Stimulated activated naive CD8-positive, alpha-beta T cell treated with anti-CD3 and anti-CD28 coated beads, Interleukin-15, Interleukin-2, amounts not matched to agents 100 ng/mL and 50 ng/mL, for 24 hours (primary cell): ENCODE measurements at regions not wholly inside any gene's neighbourhood (a gene's known extent, or its start where the extent isn't known, plus 50 kb on each side); places are given as distances from the start of the nearest gene placed in this dataset.
"Not testable (repeated sequence)": the region's sequence is repeated elsewhere in the genome, so short reads cannot be mapped to it uniquely, and the experiment has no call there.

Experiments
- H3K27ac Mint-ChIP-seq: one replicate; pipeline ENCODE4 v1.8.0; 2021; ENCODE audit warnings: mild to moderate bottlenecking, mixed read lengths
- H3K27me3 Mint-ChIP-seq: one replicate; pipeline ENCODE4 v1.8.0; 2021; ENCODE audit warnings: mixed read lengths
- H3K36me3 Mint-ChIP-seq: one replicate; pipeline ENCODE4 v1.8.0; 2021; ENCODE audit warnings: low read depth, mixed read lengths
- H3K4me1 Mint-ChIP-seq: one replicate; pipeline ENCODE4 v1.8.0; 2021; ENCODE audit warnings: low read depth, mixed read lengths
- H3K4me3 Mint-ChIP-seq: one replicate; pipeline ENCODE4 v1.8.0; 2021; ENCODE audit warnings: mild to moderate bottlenecking, mixed read lengths
- H3K9me3 Mint-ChIP-seq: one replicate; pipeline ENCODE4 v1.8.0; 2021; ENCODE audit warnings: mixed read lengths

DNA sequence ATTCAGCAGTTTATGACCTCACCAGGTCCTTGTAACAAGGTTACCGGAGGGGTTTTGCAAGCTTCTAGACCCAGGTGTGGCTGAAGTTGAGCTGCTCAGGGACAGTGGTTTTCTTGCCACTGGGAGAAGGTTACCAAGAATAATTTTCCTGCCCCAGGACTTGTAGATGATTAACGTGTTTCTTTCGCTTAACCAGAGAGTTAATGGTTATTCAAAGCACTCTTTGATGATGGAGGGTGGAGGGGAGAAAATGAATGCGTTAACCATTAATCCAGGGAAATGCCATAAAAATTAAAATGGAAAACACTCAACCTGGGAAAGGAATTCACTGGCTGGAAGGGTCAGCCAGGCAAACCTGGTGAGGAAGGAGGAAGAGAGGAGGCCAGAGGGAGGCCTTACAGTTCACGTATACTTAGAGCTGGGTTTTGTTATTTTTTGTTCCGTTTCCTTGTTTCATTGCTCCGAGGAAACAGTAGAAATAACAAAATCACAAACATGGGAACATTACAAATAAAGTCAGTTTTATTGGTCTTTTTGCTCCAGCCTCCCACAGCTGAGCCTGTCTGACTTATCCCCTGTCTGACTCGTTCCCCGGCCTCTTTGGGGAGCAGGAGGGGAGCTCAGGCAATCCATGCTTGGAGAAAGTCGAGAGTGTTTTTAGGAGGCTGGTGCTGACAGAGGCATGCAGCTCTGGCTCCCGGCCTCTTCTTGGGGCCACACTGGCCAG is 207.5 kb upstream of the IRF2BP2 start:
- not testable (repeated sequence) for H3K36me3 Mint-ChIP-seq, H3K9me3 Mint-ChIP-seq, H3K27ac Mint-ChIP-seq, H3K27me3 Mint-ChIP-seq, H3K4me1 Mint-ChIP-seq, H3K4me3 Mint-ChIP-seq

GRCh38 chr1:234816864-234817263 is 206.9 kb upstream of the IRF2BP2 start:
- not testable (repeated sequence) for H3K9me3 Mint-ChIP-seq, H3K4me1 Mint-ChIP-seq, H3K27ac Mint-ChIP-seq, H3K4me3 Mint-ChIP-seq, H3K27me3 Mint-ChIP-seq, H3K36me3 Mint-ChIP-seq

GRCh38 chr1:234816186-234816851 is 206.3 kb upstream of the IRF2BP2 start:
- not testable (repeated sequence) for H3K9me3 Mint-ChIP-seq, H3K4me3 Mint-ChIP-seq, H3K4me1 Mint-ChIP-seq, H3K36me3 Mint-ChIP-seq, H3K27me3 Mint-ChIP-seq, H3K27ac Mint-ChIP-seq

DNA sequence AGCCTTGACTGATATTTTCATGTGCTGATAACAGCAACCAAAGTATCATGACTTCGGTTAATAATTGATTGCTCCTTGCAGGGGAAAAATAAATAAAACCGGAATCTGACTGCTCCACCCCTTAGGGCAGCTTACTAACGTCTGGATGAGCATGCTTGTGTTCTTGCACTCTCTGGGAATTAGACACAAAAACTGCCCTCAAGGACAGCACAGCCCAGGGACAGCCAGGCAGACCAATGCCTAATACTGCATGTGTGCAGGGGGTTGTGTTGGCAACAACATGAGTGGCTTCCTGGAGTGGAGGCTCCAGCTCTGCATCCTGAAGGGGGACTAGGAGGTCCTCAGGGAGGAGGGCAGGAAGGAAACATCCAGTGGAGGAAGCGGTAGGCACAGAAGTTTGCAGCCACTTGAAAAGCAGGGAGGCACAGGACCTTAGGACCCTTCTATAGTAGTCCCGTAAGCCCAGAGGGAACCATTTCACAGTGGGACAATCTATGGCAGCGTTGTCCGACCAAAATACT is 205.4 kb upstream of the IRF2BP2 start:
- not testable (repeated sequence) for H3K9me3 Mint-ChIP-seq, H3K27me3 Mint-ChIP-seq, H3K27ac Mint-ChIP-seq, H3K36me3 Mint-ChIP-seq, H3K4me1 Mint-ChIP-seq, H3K4me3 Mint-ChIP-seq

DNA sequence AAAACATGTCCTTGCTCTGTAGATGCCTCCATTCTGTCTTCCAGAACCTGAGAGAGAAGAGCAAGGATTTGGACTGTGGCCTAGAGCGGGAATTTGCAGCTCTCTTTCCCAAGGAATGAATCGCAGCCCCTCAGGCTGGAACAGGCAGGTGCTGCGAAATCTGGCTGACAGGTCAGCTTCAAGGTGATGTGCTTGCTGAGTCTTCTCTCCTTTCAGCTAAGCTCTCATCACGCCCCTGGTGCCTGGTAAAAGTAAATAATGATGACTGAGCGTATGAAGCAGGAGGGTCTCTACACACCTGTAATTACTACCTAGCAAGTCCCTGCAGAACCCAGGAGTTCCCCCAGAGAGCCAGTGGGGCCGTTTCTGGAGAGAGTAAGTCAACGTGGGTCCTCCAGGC is 204.3 kb upstream of the IRF2BP2 start:
- not testable (repeated sequence) for H3K27me3 Mint-ChIP-seq, H3K4me1 Mint-ChIP-seq, H3K36me3 Mint-ChIP-seq, H3K9me3 Mint-ChIP-seq, H3K4me3 Mint-ChIP-seq, H3K27ac Mint-ChIP-seq

DNA sequence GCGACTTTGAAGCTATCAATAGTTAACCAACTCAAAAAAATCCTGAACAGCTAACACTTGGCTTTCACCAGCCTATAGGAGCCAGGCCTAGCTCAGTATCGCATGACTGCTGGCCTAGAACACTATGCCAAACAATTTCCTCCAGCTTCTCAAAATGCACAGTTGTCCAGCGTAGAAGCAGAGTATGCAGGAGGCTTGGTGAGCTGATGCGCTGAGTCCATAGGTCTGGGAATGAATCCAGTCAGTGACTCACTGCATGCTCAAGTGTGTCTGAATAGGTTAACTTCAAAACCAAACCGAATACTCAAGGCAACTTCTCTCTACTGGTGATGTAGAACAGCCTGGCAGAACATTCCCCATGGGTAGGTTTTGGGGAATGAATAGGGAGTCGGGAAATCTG is 201.8 kb upstream of the IRF2BP2 start:
- not testable (repeated sequence) for H3K27me3 Mint-ChIP-seq, H3K4me1 Mint-ChIP-seq

DNA sequence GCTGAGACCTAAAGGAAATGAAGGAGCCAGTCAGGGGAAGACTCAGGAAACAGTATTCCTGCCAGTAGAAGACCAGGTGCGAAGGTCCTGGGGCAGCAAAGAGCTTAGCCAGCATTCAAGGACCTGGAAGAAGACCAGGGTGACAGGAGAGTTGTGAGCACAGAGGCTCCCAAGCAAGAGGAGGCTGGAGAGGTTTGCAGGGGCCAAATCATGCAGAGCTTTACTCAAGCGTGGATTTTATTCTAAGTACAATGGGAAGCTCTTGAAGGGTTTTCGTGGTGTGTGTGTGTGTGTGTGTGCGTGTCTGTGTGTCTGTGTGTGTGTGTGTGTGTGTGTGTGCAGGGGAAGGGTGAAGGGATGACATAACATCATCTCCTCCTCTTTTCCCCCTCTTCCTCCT is 200.7 kb upstream of the IRF2BP2 start:
- not testable (repeated sequence) for H3K9me3 Mint-ChIP-seq, H3K27me3 Mint-ChIP-seq, H3K4me3 Mint-ChIP-seq, H3K27ac Mint-ChIP-seq, H3K36me3 Mint-ChIP-seq, H3K4me1 Mint-ChIP-seq

More for the DNA sequence above, 201.8 kb upstream of the IRF2BP2 start:
- H3K27ac Mint-ChIP-seq, H3K36me3 Mint-ChIP-seq, H3K9me3 Mint-ChIP-seq, H3K4me3 Mint-ChIP-seq: not testable (repeated sequence)

GRCh38 chr1:234809854-234810245 is 199.9 kb upstream of the IRF2BP2 start:
- not testable (repeated sequence) for H3K27ac Mint-ChIP-seq, H3K36me3 Mint-ChIP-seq, H3K9me3 Mint-ChIP-seq, H3K4me1 Mint-ChIP-seq, H3K4me3 Mint-ChIP-seq, H3K27me3 Mint-ChIP-seq

DNA sequence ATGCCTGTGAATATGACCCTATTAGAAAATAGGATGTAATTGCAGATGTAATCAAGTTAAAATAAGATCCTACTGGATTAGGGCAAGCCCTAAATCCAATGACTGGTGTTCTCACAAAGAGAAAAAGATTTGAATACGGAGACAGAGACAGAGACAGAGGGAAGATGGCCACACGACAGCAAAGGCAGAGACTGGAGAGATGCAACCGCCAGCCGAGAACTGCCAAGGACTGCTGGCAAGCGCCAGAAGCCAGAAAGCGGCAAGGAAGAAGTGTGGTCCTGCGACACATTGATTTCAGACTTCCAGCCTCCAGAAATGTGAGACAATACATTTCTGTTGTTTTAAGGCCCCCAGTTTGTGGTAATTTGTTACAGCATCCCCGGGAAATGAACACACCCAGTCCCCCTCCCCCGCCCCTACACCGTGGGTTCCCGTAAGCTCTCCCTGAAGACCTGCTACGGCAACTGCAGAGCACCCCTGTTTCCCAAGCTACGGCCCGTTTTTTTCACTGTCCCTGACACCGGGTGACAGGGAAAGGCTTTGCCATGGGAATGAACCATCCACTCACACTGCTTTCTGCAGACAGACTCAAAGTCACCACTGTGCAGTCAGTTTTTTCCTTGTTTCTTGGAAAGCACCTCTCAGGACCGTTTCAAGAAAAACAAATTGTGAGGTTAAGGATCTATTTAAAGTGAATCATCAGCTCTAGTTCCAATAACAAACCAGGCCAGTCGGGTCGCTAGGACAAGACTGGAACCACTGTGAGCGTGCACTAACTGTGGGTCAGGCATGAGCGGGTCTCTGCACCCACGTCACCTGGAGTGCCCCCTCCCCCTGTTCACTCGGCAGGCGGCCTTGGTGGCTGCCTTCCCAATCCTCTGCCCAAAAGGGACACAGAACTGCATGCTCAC is 199.2 kb upstream of the IRF2BP2 start:
- H3K27ac Mint-ChIP-seq, H3K4me3 Mint-ChIP-seq, H3K27me3 Mint-ChIP-seq, H3K36me3 Mint-ChIP-seq, H3K4me1 Mint-ChIP-seq, H3K9me3 Mint-ChIP-seq: not testable (repeated sequence)

DNA sequence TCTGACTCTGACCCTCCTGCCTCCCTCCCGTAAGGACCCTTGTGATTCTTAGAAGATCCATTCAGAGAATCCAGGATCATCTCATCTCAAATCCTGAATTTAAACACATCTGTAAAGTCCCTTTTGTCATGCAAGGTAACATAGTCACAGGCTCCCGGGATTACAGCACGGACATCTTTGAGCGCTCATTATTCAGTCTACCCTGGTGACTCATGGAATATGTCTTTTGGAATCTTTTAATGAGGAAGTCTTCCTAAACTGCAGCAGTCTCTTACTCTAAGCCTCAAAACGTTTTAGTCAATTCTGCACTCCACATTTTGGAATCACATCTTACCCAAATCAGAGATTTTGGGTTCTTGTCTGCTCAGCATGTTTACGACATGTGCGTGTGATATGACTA is 198.5 kb upstream of the IRF2BP2 start:
- not testable (repeated sequence) for H3K36me3 Mint-ChIP-seq, H3K4me1 Mint-ChIP-seq, H3K27ac Mint-ChIP-seq, H3K4me3 Mint-ChIP-seq, H3K27me3 Mint-ChIP-seq, H3K9me3 Mint-ChIP-seq

- not testable (repeated sequence) for H3K4me1 Mint-ChIP-seq, H3K27me3 Mint-ChIP-seq, H3K9me3 Mint-ChIP-seq, H3K27ac Mint-ChIP-seq, H3K36me3 Mint-ChIP-seq, H3K4me3 Mint-ChIP-seq
Observed at GRCh38 chr1:234807705-234808104, 197.7 kb upstream of the IRF2BP2 start.

DNA sequence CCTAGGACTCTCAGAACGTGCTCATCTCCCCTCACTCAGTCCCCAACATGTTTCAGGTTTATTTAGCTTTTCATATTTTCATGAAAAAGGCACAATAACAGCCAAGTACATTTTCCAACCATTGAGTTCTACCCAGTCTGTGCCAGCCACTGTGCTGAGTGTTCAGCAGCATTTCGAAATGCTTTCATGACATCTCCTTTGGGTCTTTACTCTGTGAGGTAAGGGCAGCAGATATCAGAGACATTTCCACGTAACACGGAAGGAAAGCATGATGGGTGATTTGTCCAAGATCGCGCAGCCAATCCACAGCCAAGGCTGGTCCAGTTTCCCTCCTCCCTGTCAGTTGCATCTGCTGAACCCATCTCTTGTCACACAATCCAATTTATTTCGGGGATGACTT is 192.6 kb upstream of the IRF2BP2 start:
- H3K27ac Mint-ChIP-seq, H3K36me3 Mint-ChIP-seq, H3K9me3 Mint-ChIP-seq, H3K27me3 Mint-ChIP-seq, H3K4me3 Mint-ChIP-seq, H3K4me1 Mint-ChIP-seq: not testable (repeated sequence)

- H3K36me3 Mint-ChIP-seq, H3K9me3 Mint-ChIP-seq, H3K4me1 Mint-ChIP-seq, H3K4me3 Mint-ChIP-seq, H3K27ac Mint-ChIP-seq, H3K27me3 Mint-ChIP-seq: not testable (repeated sequence)
Observed at GRCh38 chr1:234801636-234802035, 191.7 kb upstream of the IRF2BP2 start.

DNA sequence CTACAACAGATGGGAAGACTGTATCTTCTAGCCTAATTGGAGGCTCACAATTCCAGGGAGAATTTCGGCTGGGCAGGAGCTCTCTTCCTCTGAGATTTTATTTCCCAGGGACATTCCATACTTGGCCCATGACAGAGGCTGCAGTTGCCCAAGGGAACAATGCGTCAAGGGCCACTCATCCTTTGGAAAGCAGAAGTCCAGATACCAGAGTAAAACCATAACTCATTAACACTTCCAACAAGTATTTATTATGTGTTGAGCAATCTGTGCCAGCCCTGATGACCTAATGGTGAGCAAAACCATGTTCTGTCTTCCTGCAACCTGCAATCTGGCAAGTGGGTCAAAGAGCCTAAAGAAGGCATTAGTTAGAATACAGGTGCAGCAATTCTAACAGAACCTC is 191.2 kb upstream of the IRF2BP2 start:
- H3K4me1 Mint-ChIP-seq, H3K27ac Mint-ChIP-seq, H3K4me3 Mint-ChIP-seq, H3K36me3 Mint-ChIP-seq, H3K27me3 Mint-ChIP-seq, H3K9me3 Mint-ChIP-seq: not testable (repeated sequence)

DNA sequence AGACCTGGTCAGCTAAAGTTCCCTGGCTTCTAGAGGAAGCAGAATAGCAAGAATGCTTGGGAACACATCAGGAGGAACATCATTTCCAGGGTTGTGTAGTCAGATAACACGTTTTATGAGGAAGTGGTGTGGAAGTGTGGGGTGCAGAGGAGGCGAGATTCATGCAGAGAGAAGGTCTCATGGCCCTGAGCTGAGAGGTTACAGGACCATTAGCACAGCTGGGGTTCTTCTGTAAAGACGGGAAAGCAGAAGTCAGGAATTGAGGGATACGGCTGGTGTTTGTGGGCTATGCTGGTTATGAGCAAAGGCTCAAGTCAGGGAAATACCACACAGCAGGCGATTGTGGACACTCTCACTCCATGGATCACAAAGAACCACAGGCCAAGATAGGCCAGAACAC is 190.6 kb upstream of the IRF2BP2 start:
- not testable (repeated sequence) for H3K4me1 Mint-ChIP-seq, H3K9me3 Mint-ChIP-seq, H3K27me3 Mint-ChIP-seq, H3K27ac Mint-ChIP-seq, H3K36me3 Mint-ChIP-seq, H3K4me3 Mint-ChIP-seq
